Retinal pigment epithelial cell (primary cell): ENCODE measurements at regions not wholly inside any gene's neighbourhood (a gene's known extent, or its start where the extent isn't known, plus 50 kb on each side); places are given as distances from the start of the nearest gene placed in this dataset.

Source experiments
- DNase-seq: peaks from one replicate; pipeline ENCODE4 v3.0.0-alpha.2; 2010; ENCODE audit warnings: low read depth
- H3K4me3 ChIP-seq: 2 replicates; pipeline ENCODE4 v1.5.1; 2011; ENCODE audit warnings: mild to moderate bottlenecking, low read length, control low read depth, moderate library complexity
- TF ChIP-seq, protein P1 (sequence below): conservative IDR thresholded peaks from 2 replicates; pipeline ENCODE4 v1.5.1; 2011; ENCODE audit warnings: low read depth, low read length, control low read depth, inconsistent platforms

DNA sequence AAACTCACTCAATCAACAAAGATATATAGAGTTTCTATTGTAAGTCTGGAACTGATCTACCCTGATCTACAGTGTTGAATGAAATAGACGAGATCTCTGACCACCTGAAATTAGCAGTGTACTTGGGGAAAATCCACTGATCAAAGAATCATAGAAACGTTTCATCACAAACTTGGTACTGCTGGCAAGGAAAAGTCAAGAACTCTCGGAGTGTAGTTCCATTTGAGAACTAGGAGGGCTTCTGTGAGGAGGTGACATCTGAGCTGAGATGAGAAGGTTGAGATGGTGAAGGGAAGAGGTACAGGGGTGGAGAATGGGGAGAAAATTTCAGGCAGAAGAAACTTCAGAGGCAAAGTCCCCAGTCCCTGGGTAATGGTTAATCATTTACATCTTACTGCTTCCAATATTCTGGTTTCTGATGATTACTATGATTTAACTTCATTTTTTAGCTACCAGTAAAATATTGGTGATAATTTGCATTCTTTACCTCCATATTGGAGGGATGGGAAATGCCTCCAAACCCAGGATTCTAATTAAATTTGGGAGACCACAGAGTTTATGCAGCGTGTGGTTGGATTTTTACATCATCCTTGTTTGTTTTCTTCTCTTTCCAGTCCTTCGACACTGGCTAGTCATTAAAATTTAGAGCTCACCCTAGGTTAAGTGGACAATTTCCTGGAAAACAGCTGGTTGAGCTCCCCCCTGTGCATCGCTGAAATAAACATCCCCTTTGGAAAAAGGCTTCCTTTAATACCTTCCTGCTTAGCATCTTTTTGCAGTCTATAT, 191.9 kb downstream of the BCAS1 start:
- no peak overlapping the region for H3K4me3 ChIP-seq
- TF ChIP-seq, protein P1, sequence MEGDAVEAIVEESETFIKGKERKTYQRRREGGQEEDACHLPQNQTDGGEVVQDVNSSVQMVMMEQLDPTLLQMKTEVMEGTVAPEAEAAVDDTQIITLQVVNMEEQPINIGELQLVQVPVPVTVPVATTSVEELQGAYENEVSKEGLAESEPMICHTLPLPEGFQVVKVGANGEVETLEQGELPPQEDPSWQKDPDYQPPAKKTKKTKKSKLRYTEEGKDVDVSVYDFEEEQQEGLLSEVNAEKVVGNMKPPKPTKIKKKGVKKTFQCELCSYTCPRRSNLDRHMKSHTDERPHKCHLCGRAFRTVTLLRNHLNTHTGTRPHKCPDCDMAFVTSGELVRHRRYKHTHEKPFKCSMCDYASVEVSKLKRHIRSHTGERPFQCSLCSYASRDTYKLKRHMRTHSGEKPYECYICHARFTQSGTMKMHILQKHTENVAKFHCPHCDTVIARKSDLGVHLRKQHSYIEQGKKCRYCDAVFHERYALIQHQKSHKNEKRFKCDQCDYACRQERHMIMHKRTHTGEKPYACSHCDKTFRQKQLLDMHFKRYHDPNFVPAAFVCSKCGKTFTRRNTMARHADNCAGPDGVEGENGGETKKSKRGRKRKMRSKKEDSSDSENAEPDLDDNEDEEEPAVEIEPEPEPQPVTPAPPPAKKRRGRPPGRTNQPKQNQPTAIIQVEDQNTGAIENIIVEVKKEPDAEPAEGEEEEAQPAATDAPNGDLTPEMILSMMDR, result no peak
- DNase-seq, result no peak

DNA sequence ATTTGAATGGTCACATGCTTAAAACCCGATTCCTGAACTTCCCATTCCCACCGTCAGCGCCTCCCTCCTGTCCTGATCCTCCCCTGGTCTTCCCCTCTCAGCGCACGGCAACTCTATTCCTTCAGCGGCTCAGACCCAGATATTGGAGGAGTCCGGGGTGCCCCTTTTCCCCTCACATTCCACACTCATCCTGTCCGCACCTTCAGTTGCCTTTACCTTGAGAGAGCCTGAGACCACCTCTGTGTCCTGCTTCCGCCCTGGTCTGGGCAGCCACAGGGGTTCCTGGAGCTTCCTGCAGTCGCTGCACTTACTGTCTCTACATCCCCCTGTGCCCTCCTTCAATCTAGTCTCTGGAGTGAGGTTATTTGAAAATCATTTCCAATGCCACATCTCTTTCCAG, 193.4 kb downstream of the BCAS1 start:
- no peak overlapping the region for H3K4me3 ChIP-seq
- no peak for DNase-seq
- TF ChIP-seq, protein P1, result no peak

DNA sequence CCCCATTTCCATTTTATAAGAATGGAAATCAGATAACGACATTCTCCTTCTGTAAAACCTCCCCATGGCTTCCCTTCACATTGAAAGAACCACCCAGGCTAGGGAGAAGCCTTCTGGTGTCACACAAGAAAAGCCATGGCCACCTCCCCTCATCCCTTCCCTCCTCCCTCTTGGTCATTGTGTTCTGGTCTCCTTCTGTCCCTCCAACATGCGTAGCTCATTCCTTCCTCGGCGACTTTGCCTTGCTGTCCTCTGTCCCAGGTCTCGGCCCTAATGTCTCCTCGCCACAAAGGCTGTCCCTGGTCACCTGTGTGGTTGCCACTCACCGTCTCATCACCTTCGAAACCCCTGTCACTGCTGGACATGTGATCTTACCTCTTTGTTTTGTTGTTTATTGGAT, 193.9 kb downstream of the BCAS1 start:
- TF ChIP-seq, protein P1, result no peak
- DNase-seq, result no peak
- H3K4me3 ChIP-seq, result no peak overlapping the region

DNA sequence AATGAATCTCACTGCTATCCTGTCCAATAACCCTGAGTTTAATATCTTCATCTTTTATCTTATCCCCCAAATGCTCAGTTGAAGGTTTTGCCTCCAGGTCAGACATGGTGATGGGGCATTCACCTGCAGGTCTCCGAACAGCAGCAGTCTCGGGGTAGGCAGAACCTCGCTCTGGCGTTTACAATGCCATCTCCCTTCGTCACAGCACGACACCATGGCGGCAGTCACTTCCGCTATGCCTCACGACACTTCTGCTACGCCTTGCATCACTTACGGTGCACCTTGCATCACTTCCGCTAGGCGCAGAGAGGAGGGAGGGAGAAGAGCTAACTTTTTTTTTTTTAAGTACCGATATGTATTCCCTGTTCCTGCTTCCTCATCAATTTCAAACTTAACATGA, 194.9 kb downstream of the BCAS1 start:
- no peak for DNase-seq
- no peak overlapping the region for H3K4me3 ChIP-seq

DNA sequence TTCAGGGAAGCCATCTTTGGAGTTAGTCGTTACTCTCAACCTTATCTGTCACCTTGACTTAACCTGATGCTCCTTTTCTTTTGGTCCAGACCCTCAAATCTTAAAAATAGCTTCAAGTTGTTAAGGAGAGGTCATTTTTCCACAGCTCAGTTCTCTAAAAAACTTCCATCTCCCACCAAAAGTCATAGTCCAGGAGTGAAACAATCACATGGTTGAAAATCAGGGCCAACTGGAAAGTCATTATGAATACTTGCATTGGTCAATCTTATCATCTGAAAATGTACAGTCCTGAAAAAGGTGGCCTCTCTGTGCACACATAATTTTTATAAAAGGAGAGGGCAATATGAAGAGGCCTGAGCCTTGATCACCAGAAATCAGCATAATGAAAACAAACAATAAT, 195.7 kb downstream of the BCAS1 start:
- TF ChIP-seq, protein P1, result no peak
- DNase-seq, result no peak
- H3K4me3 ChIP-seq, result no peak overlapping the region

More for the DNA sequence above, 194.9 kb downstream of the BCAS1 start:
- TF ChIP-seq, protein P1, result no peak

DNA sequence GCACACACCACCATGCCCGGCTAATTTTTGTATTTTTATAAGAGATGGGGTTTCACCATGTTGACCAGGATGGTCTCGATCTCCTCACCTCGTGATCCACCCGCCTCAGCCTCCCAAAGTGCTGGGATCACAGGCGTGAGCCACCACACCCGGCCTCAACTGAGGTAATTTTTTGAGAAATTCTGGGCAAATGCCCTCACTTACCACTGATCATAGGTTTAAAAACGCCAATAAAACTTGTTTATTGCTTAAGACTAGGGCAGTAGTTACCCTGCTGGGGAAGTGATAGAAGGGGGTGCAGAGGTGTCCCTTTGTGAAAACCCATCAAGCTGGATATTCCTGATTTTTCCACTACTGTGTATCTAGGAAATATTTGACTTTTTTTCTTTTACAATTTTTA, 196.3 kb downstream of the BCAS1 start:
- H3K4me3 ChIP-seq, result no peak overlapping the region
- DNase-seq, result no peak
- TF ChIP-seq, protein P1, result no peak

DNA sequence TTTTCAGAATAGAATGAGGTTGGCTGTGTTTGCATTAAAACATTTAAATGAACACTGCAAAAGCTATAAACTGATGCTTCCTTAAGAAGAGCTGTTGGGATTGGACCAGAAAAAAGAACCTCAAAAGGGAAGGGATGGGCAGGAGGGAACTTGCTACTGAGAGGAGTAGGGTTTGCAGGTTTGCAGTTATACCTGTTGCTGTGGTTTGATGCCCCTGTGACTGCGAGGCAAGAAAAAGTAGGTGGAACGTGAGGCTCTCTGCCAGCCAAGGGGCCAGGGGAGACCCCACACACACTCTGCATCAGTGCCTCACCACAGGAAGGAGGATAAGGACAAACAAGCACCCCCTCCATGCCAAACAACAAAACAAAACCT, 197.2 kb downstream of the BCAS1 start:
- no peak overlapping the region for H3K4me3 ChIP-seq
- DNase-seq, result no peak
- TF ChIP-seq, protein P1, result no peak
